D721Med (cell line): ENCODE measurements at regions not wholly inside any gene's neighbourhood (a gene's known extent, or its start where the extent isn't known, plus 50 kb on each side); places are given as distances from the start of the nearest gene placed in this dataset.

Experiments used
- DNase-seq: peaks from one replicate; pipeline ENCODE4 v3.0.0; 2011; ENCODE audit warnings: low spot score; ENCODE audit not compliant: insufficient read length
- FAIRE-seq: peaks from 2 replicates; lab custom pipeline; 2011; peaks lifted over from hg19 to GRCh38; lab: Jason Lieb, UNC
- TF ChIP-seq, protein P1 (sequence below): IDR thresholded peaks from 2 replicates; pipeline ENCODE4 v1.5.1; 2012; ENCODE audit warnings: mild to moderate bottlenecking, control low read depth; ENCODE audit not compliant: insufficient read depth; ENCODE audit errors: missing control alignments

GRCh38 chr12:88726806-88727720, 146.8 kb upstream of the KITLG start:
- FAIRE-seq (no peak), DNase-seq (no peak)
- TF ChIP-seq, protein P1, sequence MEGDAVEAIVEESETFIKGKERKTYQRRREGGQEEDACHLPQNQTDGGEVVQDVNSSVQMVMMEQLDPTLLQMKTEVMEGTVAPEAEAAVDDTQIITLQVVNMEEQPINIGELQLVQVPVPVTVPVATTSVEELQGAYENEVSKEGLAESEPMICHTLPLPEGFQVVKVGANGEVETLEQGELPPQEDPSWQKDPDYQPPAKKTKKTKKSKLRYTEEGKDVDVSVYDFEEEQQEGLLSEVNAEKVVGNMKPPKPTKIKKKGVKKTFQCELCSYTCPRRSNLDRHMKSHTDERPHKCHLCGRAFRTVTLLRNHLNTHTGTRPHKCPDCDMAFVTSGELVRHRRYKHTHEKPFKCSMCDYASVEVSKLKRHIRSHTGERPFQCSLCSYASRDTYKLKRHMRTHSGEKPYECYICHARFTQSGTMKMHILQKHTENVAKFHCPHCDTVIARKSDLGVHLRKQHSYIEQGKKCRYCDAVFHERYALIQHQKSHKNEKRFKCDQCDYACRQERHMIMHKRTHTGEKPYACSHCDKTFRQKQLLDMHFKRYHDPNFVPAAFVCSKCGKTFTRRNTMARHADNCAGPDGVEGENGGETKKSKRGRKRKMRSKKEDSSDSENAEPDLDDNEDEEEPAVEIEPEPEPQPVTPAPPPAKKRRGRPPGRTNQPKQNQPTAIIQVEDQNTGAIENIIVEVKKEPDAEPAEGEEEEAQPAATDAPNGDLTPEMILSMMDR = no peak

DNA sequence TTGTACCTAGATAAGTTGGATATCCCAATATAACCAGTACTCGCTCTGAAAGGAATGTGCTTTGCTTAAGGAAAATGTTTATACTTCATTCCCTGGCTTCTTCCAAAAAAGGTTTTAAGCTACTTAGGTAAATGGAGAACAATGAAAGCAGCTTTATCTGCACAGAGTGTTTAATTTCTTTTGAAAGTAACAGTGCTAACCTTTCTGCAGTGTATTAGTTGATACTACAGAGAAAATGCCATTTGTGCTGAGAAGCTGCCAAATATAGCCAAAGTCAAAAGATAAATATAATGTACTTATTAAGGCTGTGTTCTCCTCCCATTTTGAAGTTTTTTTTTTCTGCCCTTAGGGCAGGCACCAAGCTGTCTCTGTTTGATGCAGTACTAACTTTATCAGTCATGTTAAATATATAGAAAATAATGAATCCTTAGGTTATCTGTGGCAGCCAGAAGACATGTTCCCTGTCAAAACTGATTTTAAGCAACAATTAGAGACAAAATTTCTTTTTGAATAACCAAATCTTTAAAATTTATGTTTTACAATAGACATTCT, 145.4 kb upstream of the KITLG start:
- TF ChIP-seq, protein P1 = no peak
- FAIRE-seq (no peak), DNase-seq (no peak)

- DNase-seq (no peak), FAIRE-seq (no peak)
- TF ChIP-seq, protein P1 = no peak
Observed at GRCh38 chr12:88723219-88723618, 142.9 kb upstream of the KITLG start.

DNA sequence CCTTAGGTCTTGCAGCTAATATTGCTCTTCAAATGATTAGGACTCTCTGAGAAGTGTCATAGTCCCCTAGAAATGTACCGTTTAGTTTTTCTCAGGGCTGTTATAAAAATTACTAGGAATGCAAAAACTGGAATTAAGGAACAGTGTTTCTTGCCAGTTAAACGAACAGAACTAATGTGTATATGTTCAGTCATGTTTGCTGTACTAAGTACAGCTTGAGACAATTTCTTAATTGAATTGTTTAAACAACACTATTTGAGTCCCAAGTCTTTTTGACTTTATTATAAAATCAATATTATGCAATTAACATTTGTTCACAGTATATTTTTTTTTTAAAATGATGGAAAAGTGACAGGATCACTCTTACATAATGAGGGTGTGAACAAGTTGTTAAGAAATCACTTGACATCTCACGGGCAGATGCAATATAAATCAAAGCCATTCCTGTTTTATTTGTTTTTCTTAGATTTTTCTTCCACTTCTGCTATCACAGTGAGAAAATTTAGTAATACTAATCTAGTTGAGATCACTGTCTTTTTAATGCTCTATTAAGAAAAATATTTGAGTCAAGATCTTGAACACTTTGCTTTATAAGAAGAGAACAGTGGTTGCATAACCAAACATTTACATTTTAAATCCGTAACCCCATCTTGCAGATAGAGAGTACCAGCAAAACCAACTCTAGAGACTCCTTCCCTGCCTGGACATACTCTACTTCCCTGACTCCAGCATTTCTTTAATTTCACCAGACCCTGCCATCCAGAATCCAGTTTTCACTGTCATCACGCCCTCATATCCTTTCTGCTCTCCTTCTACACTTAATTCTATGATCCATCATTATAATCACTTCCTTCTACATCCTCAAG, 140.7 kb upstream of the KITLG start:
- FAIRE-seq (no peak), DNase-seq (no peak)
- TF ChIP-seq, protein P1 = no peak

GRCh38 chr12:88720231-88720630, 140.0 kb upstream of the KITLG start:
- FAIRE-seq = no peak

GRCh38 chr12:88717188-88717587, 136.9 kb upstream of the KITLG start:
- TF ChIP-seq, protein P1 = no peak
- FAIRE-seq (no peak), DNase-seq (no peak)

More at GRCh38 chr12:88720231-88720630, 140.0 kb upstream of the KITLG start:
- no peak for DNase-seq
- TF ChIP-seq, protein P1 = no peak
